ENCODE measurements at regions not wholly inside any gene's neighbourhood (a gene's known extent, or its start where the extent isn't known, plus 50 kb on each side); places are given as distances from the start of the nearest gene placed in this dataset.

DNA sequence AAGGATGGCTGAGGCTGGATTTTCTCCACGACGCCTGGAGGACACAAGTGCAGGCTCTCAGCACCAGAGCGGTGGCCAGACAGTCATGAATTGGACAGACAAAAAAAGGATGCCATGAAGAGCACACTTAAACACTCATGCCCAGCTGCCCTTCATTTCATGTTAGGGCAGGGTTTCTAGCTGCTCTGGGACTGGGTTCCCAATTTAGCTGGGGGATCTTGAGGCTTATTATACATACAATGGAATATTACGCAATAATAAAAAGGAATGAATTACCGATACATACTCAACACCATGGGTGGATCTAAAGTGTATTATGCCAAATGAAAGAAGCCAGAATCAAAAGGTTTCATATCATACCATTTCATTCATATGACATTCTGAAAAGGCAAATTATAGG lies 512.1 kb upstream of the LRRC4C start:
- DNase-seq (ENCODE audit: low read depth), result no peak

DNA sequence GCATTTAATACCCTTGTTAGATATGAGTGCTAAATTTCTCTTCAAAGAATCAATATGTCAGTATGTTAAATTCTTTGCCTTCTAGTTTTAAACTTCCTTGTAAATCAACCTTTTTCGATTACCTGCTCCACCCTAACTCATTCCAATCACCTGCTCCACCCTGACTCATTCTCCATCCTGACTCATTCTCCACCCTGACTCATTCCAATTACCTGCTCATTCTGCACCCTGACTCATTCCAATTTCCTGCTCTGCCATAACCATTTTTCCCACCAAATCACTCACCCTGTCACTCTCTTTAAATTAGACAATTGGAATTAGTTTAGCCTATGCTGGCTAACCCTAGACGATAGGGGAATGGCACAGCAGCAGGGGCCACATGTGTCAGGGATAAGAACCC lies 519.5 kb upstream of the LRRC4C start:
- DNase-seq (ENCODE audit: low read depth), result no peak

DNA sequence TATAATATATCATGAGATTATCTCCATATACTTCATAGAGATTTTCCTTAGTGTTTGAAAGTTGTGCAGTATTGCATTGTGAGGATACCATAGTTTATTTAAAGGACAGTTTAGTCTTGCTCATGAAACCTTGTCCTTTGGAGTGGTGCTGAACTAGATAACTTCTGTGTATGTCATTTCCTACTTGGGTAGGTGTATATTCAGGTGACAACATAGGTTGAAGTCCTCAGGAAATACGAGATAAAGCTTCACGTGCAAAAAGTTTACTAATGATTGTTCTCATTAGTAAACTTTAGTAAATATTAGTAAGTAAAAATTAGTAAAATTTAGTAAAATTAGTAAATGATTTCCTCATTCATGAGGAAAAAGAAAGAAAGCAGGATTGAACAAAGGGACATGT lies 521.3 kb upstream of the LRRC4C start:
- DNase-seq (ENCODE audit: low read depth), result no peak

DNA sequence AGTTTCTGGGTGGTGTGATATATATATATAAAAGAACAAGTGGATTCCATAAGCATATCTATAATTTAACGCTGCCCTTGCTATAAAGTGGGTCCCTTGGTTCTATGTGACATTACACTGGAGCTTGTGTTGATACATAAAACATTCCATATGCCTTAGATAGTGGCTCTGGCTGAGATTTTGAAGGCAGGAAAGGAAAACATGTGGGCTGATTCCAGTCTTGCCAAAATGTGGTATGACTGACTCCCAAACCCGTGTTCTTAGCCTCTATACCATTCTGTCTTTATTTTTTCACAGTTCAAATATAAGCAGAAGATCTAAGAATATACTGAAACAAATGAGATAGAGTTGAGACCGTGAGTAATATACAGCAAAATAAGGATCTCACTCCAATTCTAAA lies 522.8 kb upstream of the LRRC4C start:
- no peak for DNase-seq (ENCODE audit: low read depth)

DNA sequence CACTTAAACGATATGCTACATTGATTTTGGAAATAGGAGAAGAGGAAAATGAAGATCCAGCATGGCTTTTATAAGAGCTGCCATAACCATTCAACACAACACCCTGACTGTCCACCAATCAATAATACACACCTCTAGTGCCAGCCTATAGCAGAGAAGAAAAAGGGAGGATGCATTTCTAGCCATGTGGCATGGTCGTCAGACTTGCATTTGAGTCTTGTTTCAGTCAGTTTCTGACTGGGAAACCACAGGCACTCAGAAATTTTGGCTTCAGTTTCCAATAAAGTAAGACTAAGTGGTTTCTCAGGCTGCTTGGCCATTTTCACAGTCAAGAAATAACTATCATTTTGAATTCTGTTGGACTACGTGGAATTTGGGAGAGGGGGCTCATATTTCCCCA lies 523.5 kb upstream of the LRRC4C start:
- no peak for DNase-seq (ENCODE audit: low read depth)

DNA sequence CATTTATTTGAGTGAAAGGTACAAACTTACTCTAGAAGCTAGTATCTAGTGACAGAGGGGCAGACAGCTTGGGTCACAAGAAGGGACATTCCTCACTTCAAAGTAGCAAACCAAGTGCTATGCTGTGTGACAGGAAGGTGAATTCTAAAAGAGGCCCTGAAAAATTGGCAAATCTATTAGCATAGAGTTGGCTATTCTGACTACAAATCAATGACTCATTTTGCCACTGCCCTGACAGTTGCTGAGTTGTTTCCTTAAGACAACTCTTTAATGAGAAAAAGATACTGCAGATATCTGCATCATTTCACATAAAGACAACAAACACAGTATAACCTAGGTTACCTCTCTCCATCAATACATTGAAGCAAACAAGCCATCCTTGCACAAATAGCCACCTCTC lies 524.0 kb upstream of the LRRC4C start:
- no peak for DNase-seq (ENCODE audit: low read depth)

DNA sequence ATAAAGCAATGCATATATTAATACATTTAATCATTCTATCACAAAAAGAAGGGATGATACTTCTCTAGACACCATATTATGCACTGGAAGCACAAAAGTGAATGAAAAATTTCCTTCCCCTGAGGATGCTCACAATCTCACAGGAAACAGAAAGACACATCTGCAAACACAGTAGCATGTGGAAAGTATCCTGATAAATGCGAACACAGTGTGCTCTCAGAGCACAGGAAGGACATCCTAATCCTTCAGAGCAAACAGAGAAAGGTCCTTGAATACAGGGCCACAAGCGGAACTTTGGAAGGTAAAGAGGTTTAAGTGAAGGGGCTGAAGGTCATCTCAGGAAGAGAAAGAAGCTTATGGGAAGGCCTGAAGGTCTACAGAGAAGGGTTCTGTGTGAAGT lies 524.6 kb upstream of the LRRC4C start:
- no peak for DNase-seq (ENCODE audit: low read depth)

DNA sequence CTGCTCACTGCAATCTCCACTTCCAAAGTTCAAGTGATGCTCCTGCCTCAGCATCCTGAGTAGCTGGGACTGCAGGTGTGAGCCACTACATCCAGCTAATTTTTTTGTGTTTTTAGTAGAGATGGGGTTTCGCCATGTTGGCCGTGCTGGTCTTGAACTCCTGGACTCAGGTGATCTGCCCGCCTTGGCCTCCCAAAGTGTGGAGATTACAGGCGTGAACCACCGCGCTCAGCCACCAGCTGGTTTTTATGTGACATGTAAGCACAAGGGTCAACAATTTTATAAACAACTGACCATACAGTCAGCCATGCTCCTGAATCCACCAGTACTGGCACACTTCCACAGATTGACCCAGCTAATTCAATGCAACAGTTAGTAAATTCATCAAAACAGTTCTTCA lies 526.3 kb upstream of the LRRC4C start:
- DNase-seq (ENCODE audit: low read depth), result no peak

DNA sequence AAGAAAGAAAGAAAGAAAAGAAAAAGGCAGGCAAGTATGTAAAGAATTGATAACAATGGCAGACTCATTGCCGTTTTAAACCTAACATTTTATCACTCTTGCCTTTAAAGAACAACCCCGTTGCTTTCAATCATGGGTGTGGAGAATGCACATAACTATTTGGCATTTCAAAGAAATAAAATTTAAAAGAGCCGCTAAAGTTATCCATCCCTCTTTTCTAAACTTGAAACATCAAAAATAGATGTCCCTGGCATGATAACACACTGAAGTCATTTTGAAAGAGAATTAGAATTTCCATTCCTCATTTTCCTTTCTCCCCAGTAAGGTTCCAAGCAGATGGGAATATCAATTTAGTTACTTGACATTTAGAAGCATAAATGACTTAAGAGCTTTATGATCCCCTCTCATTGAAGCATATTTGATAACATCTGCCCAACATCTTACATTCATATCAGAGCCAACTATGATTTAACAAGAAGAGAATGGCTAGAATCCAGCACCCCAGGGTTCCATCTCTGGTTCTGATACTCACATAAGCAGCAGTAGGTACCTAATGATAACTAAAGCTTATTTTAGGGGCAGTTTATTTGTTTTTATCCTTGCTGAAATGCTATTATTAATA lies 529.6 kb upstream of the LRRC4C start:
- DNase-seq (ENCODE audit: low read depth), result no peak

DNA sequence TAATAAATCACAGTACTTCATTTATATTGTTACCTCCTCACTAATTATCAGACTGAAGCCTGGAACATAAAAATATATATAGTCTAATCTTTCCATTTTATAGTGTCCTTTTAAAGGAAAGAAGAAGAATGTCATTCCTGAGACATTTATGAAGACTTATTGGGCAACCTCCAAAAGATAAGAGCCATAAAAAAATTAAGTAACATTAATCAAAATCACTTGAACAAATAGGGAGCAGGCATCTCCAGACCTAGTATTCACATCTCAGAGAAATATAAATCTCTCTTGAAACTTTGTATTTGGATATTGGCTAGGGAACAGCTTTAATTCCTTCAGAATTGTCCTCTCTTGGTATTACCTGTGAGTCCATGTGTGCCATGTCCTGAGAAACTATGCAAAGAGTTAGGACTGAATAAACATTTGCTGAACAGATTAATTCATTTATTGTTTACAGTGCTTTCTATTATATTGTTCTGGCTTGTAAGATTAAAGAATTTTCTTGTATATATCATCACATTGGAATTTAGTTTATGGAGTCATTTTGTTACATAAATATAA lies 530.5 kb upstream of the LRRC4C start:
- DNase-seq (ENCODE audit: low read depth), result no peak

DNA sequence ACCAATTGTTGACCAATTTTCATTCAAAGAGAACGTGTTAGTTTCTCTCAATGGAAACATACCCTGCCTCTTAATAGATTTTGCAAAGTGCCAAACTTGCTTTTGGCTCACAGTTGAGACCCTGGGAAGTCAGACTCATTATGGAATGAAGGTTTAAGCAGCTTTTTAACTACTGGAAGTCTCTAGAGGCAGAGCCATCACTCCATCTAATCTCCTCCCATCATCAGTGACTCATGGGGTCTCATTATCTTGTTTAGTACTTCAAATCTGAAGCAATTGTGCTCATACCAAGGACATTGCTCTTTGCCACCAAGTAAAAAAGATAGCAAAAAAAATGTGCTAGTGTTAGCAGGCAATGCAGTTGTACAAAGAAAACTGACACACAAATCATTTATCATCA lies 537.1 kb upstream of the LRRC4C start:
- no peak for DNase-seq (ENCODE audit: low read depth)

DNA sequence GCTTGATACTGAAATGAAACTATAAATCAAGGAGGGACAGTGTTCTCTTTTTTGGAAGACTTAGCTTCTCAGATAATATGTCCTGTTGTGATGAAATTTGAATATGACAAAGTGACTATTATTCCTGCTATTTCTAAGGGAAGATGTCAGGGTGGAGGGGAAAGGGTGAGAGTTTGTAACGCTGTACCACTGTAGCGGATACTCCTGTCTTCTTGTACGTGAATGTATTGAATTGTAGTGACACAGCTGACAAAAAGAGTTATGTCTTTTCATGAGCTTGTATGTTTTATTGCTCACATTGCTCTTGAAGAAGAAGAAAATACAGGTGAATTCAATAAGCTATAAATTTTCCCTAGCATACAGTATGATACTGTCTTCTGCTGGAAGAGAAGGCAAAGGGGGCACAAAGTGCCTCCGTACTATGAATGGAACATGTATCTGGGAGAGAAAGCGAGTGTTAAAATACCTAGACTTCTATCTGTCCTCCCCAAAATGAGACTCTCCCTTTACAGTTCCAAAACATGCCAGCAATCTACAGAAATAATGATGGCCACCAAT lies 538.5 kb upstream of the LRRC4C start:
- DNase-seq (ENCODE audit: low read depth), result no peak

DNA sequence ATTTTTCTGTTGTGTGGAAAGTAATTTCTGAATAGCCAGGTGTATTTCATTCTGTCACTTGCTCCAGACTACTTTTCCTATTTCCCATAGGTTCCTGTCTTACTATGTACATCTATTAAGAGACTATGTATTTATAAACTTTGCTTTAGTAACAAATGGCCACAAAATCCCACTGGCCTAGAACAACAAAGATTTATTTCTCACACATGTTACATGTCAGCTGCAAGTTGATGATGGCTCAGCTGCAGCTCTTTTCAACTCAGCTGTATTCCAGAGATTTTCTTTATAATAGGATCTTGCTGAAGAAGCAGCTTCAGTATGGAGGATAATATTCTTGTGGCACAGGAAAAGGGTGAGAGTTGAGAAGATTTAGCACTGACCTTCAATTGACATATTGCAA lies 539.6 kb upstream of the LRRC4C start:
- DNase-seq (ENCODE audit: low read depth), result no peak

DNA sequence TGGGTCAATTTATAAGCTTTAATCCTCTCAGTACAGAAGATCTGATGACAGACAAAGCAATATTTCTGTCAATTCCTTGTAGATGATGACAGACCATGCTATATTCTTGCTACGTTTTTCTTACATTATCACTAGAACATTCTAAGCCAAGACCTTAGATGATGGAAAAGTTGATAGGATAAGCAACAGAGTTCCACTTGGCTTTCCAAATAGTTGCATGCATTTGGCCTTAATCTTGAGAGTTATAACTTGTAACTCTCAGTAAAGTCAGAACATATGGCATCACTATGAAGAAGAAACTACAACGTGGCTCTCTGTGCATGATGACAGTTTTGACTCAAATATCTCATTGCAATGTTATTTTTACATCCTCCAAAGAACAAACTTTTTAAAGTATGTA lies 544.3 kb upstream of the LRRC4C start:
- no peak for DNase-seq (ENCODE audit: low read depth)

DNA sequence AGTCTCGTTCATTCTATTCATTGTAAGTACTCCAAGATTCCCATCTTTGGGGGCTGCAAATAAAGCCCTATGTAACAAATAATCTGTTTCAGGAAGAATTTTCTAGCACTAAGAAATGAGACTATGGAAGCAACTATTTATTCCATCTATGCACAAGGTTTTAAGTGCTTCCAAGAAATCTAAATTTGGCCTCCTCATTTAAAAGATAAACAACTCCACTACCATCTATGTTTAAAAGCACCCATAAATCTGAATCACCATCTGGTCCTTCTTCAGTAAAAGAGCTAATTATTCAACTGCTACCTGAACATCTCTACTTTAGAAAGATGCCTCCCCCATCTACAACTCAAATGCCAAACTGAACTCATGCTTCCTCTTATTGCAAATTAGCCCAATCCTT lies 547.3 kb upstream of the LRRC4C start:
- DNase-seq (ENCODE audit: low read depth), result no peak

DNA sequence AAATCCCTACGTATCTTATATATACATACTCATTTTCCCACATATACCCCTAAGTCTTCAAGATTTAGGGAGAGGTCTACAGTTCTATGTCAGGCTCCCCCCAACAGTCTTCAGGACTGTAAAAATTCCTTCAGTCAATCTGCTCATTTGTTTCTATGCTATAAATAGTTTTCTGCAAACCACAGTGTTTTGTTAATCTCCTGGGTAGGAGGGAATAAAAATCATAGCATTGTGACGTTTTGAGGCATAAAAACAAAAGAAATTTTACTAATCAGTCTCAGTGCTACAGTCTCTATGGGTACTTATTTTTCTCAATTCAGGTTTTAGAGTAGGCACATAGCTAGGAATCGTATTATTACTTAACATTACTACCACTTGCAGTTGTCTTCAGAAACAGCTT lies 552.8 kb upstream of the LRRC4C start:
- DNase-seq (ENCODE audit: low read depth), result no peak

DNA sequence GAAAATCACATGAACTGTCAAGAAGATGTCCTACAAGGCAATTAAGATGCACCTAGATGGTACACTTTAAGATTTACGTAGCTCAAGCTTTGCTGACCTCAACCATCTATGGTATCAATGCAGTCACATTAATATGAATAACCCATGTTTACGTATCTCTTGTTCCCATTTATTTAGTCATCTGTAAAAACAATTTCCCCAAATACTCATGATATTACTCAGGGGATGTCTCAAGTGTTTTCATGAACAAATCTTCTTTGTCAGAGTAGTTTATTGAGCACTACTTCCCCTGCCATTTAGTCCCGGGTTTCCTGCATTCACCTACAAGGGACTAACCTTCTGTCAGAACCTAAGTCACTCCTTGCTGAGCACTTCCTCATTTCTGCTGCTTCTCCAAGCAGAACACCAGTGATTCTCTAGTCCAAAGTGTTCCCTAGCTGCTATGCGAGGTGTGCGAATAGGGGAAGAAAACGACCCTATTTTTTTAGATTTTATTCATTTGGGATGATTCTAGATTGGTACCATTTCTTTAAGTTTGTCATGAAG lies 554.3 kb upstream of the LRRC4C start:
- DNase-seq (ENCODE audit: low read depth), result no peak

DNA sequence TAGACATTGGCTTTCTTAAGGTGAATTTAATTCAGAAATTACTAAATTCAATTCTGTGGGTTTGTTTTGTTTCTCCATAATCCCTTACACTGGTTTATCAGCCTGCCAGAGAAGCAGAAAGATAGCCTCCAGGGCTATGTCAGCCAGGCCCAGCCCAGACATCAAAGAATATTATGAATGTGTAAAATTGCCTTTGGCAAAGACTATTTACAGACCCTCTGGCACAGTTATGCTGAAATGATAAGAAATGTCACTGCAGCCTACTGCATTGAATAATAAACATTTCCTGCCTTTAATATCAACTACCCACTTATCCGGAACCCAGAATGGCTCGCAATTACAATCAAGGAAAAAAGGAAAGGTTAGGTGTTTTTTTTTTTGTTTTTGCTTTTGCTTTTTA lies 562.5 kb upstream of the LRRC4C start:
- no peak for DNase-seq (ENCODE audit: low read depth)

DNA sequence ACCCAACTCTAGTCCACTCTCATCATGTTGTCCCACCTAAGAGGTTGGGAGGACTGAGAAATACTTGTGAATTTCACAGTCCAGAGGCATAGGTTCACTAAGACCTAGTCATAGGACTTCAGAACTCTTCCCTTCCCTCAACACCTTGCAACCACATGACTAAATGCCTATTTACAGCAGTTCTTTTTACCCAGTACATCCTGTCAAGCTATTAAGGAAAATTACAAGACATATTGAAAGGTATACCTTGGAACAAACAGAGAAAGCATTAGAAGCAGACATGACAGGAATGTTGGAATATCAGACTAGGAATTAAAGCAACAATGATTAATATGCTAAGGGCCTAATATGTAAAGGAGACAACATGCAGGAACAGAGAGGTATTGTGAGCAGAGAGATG lies 563.8 kb upstream of the LRRC4C start:
- DNase-seq (ENCODE audit: low read depth), result no peak

DNA sequence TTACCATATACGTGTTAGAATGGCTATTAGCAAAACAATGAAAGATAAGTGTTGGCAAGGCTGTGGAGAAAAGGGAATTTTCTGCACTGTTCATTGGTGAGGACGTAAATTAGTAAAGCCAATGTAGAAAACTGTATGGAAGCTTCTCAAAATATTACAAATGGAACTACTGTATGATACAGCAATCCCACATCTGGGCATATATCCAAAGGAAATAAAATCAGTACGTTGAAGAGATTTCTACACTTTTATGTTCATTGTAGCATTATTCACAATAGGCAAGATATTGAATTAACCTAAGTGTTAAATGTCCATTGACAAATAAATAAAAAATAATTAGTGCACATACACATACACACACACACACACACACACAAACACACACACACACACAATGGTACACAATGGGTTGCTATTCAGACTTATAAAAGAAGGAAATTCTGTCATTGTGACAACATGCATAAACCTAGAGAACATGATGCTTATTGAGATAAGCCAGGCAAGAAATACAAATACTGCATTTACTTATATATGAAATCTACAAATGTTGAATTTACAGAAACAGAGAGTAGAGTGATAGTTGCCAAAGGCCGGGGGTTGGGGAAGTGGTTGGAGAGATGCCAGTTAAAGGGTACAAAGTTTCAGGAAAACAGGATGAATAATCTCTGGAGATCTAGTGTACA lies 565.8 kb upstream of the LRRC4C start:
- no peak for DNase-seq (ENCODE audit: low read depth)

DNA sequence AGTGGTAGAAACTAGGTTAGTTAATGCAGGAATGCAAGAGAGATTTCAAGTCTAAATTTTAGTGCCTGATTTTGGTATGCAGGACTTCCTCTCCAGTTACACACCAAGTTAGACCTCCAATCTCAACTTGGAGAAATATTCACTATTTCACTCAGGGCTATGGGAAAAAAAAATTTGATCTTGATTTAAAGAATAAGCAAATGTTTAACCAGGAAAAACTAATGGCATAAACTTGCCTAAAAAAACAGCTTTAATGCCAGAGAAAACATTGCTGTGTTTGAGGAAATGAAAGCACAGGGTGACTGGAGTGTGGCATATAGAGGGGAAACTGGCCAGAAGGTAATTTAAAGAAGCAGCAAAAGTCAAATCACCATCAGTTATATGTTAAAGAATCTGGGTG lies 575.4 kb upstream of the LRRC4C start:
- DNase-seq (ENCODE audit: low read depth), result no peak

DNA sequence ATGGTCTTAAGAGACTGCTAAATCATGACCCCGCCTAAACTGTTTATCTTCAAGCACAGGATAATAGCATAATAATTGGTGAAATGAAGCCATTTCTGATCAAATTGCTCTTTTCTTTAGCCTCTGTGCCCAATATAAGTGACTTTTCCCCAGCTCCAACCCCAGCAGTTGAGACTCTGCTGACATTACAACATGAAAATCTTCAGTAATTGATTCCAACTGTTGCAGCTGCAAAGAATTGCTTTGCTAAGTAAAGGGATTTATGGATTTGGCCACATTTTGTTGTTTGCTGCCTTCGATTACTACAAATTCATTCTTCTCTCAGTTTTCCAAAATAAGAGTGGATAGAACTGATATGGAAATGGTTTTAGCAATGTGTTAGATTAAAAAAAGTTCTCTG lies 576.7 kb upstream of the LRRC4C start:
- no peak for DNase-seq (ENCODE audit: low read depth)

DNA sequence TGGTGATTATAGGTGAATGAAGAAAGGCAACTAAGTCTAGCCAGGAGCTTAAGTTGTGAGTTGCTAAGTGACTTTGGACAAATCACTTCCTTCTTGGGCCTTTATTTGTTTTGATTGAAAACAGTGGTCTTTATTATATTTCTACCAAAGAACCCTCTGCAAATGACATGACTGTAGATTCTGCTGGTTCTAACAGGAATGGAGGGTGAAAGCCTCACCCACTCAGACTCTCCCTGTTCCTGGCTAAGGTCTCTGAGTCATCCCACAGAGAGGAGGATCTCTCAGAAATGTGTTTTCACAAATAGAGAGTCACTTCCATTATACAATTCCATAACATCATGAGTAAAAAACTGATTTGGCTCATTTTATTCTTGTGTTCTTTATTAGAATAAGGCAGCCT lies 583.9 kb upstream of the LRRC4C start:
- no peak for DNase-seq (ENCODE audit: low read depth)

Measured in ELR (cell line).